IMR-90 (cell line): ENCODE measurements at regions not wholly inside any gene's neighbourhood (a gene's known extent, or its start where the extent isn't known, plus 50 kb on each side); places are given as distances from the start of the nearest gene placed in this dataset.

Source experiments
- ATAC-seq: fragments of 200-7000 bp; cut with Tn5 transposase; 2 replicates; pipeline ENCODE4 v1.9.1; 2020; ENCODE audit warnings: low read depth, mild to moderate bottlenecking, moderate library complexity
- BruUV-seq: library from RNA; stranded (reverse); fragments of 400-500 nt; replicated peaks from 2 replicates; lab custom pipeline; 2021; lab: Mats Ljungman, UMichigan
- CTCF ChIA-PET: fragments of 300-600 bp; formaldehyde crosslinking; extraction: SDS; loops from one replicate; lab custom pipeline; 2021; ENCODE audit warnings: antibody characterized with exemption; lab: Yijun Ruan, JAX
- POLR2A ChIA-PET: fragments of 300-600 bp; sonication (Branson Sonifier 250); formaldehyde crosslinking; loops from one replicate; lab custom pipeline; 2022; ENCODE audit warnings: antibody characterized with exemption; ENCODE audit not compliant: unreplicated experiment; lab: Charles Lee
- DNase-seq: peaks from one replicate; pipeline ENCODE4 v3.0.0; 2013
- H2AFZ ChIP-seq: replicated peaks from 2 replicates; pipeline ENCODE3; 2013; ENCODE audit warnings: low read length, mild to moderate bottlenecking; ENCODE audit not compliant: poor library complexity
- H2AK5ac ChIP-seq: 2 replicates; pipeline ENCODE4 v1.6.1; 2013; ENCODE audit warnings: low read depth, low read length, inconsistent platforms
- H2AK9ac ChIP-seq: replicated peaks from 2 replicates; pipeline ENCODE3; 2013; ENCODE audit warnings: mild to moderate bottlenecking, low read depth, low read length, moderate library complexity; ENCODE audit not compliant: poor library complexity
- H2BK120ac ChIP-seq: 2 replicates; pipeline ENCODE4 v1.6.1; 2013; ENCODE audit warnings: low read depth, low read length, inconsistent platforms
- H2BK15ac ChIP-seq: 3 replicates; pipeline ENCODE4 v1.6.1; 2013; ENCODE audit warnings: low read depth, low read length, inconsistent platforms
- H2BK20ac ChIP-seq: 2 replicates; pipeline ENCODE4 v1.6.1; 2013; ENCODE audit warnings: low read depth, mild to moderate bottlenecking, inconsistent platforms, low read length, moderate library complexity
- H2BK5ac ChIP-seq: 2 replicates; pipeline ENCODE4 v1.6.1; 2013; ENCODE audit warnings: mild to moderate bottlenecking, low read depth, low read length, inconsistent platforms; ENCODE audit not compliant: poor library complexity, severe bottlenecking
- H3K14ac ChIP-seq: replicated peaks from 2 replicates; pipeline ENCODE4 v1.6.1; 2013; ENCODE audit warnings: low read depth, low read length, inconsistent platforms
- H3K18ac ChIP-seq: 2 replicates; pipeline ENCODE4 v1.6.1; 2013; ENCODE audit warnings: low read depth, low read length, control low read depth
- H3K23ac ChIP-seq: 2 replicates; pipeline ENCODE4 v1.6.1; 2013; ENCODE audit warnings: low read depth, low read length, inconsistent platforms
- H3K27ac ChIP-seq: 2 replicates; pipeline ENCODE4 v1.5.1; 2013; ENCODE audit warnings: mild to moderate bottlenecking, control low read depth, low read length; ENCODE audit not compliant: insufficient read depth
- H3K27me3 ChIP-seq: 2 replicates; pipeline ENCODE4 v1.6.1; 2013; ENCODE audit warnings: low read length; ENCODE audit not compliant: control insufficient read depth, insufficient read depth
- H3K36me3 ChIP-seq: 2 replicates; pipeline ENCODE4 v1.6.1; 2013; ENCODE audit warnings: low read length, mixed read lengths; ENCODE audit not compliant: control insufficient read depth, insufficient read depth
- H3K4ac ChIP-seq: 2 replicates; pipeline ENCODE4 v1.6.1; 2013; ENCODE audit warnings: low read depth, low read length, inconsistent platforms
- H3K4me1 ChIP-seq: 2 replicates; pipeline ENCODE4 v1.6.1; 2013; ENCODE audit warnings: low read length, mixed read lengths; ENCODE audit not compliant: control insufficient read depth, insufficient read depth
- H3K4me2 ChIP-seq: 2 replicates; pipeline ENCODE4 v1.6.1; 2013; ENCODE audit warnings: low read depth, mild to moderate bottlenecking, control low read depth, low read length, moderate library complexity
- H3K4me3 ChIP-seq: 2 replicates; pipeline ENCODE4 v1.5.1; 2013; ENCODE audit warnings: low read depth, mild to moderate bottlenecking, control low read depth, low read length, moderate library complexity; ENCODE audit not compliant: insufficient read depth
- H3K56ac ChIP-seq: 2 replicates; pipeline ENCODE4 v1.6.1; 2013; ENCODE audit warnings: low read length, inconsistent platforms; ENCODE audit not compliant: insufficient read depth; ENCODE audit errors: extremely low read depth
- H3K79me1 ChIP-seq, 2 experiments: 2 replicates each; pipeline ENCODE4 v1.6.1; 2013; ENCODE audit warnings: low read length in 2 of 2, inconsistent platforms in 1 of 2, low read depth in 1 of 2
- H3K9ac ChIP-seq: 2 replicates; pipeline ENCODE4 v1.6.1; 2013; ENCODE audit warnings: low read depth, low read length, control low read depth
- H3K9me1 ChIP-seq: 2 replicates; pipeline ENCODE4 v1.6.1; 2013; ENCODE audit warnings: low read length, inconsistent platforms; ENCODE audit not compliant: insufficient read depth
- H3K9me3 ChIP-seq: 2 replicates; pipeline ENCODE4 v1.6.1; 2013; ENCODE audit warnings: low read length; ENCODE audit not compliant: control insufficient read depth, insufficient read depth
- H4K20me1 ChIP-seq: 2 replicates; pipeline ENCODE4 v1.6.1; 2013; ENCODE audit warnings: low read length, inconsistent platforms; ENCODE audit not compliant: insufficient read depth
- H4K5ac ChIP-seq: 2 replicates; pipeline ENCODE4 v1.6.1; 2013; ENCODE audit warnings: mild to moderate bottlenecking, low read depth, low read length, control low read depth
- H4K8ac ChIP-seq, 2 experiments: 2 replicates each; pipeline ENCODE4 v1.6.1; 2013; ENCODE audit warnings: low read depth in 2 of 2, low read length in 2 of 2, control low read depth in 1 of 2, inconsistent platforms in 1 of 2
- H4K91ac ChIP-seq: 2 replicates; pipeline ENCODE4 v1.6.1; 2013; ENCODE audit warnings: low read depth, low read length, inconsistent platforms; ENCODE audit not compliant: insufficient read depth
- FOS ChIP-seq: fragments of 150-350 bp; IDR thresholded peaks from 2 replicates; pipeline ENCODE4 v1.6.1; 2016; ENCODE audit warnings: low read depth, low read length
- RCOR1 ChIP-seq: IDR thresholded peaks from 2 replicates; pipeline ENCODE4 v1.6.1; 2012; ENCODE audit warnings: mild to moderate bottlenecking, low read length, improper control_type of control experiment; ENCODE audit not compliant: insufficient replicate concordance
- WGBS, 2 experiments: methylation state at CpG; one replicate each; pipeline versions ENCODE4 v1.1.5 to v1.1.7; 2013; ENCODE audit warnings: missing lambda C conversion rate in 2 of 2; ENCODE audit not compliant: insufficient read length in 1 of 2; ENCODE audit errors: extremely low coverage in 2 of 2; 5-methylcytosine and 5-hydroxymethylcytosine counted together
- dilution Hi-C: fragments of 300-500 bp; cut with HindIII; formaldehyde crosslinking; loops from one replicate; pipeline ENCODE4 v1.14.3; 2018; ENCODE audit warnings: low sequenced_read_pairs; ENCODE audit not compliant: unreplicated experiment
- in situ Hi-C: fragments of 300-500 bp; cut with MboI; formaldehyde crosslinking; loops from 3 replicates; pipeline ENCODE4 v1.14.3; 2019; ENCODE audit warnings: low sequenced_read_pairs, inconsistent platforms, mixed read lengths
- intact Hi-C: fragments of 100-400 bp; cut with micrococcal nuclease; formaldehyde crosslinking; loops from 2 replicates; pipeline ENCODE4 v1.10.0; 2022

GRCh38 chr18:26631135-26631534 lies 82.8 kb upstream of the KCTD1 start:
- Histone ChIP-seq H3K4me3 (no peak overlapping the region), H4K8ac (no peak overlapping the region), H2AK9ac (no peak overlapping the region), H3K18ac (no peak overlapping the region), H3K9me3 (no peaks in the 10 kb centered on the region), H3K27ac (no peak overlapping the region), H4K91ac (no peak overlapping the region), H3K9me1 (no peaks in the 10 kb centered on the region), H3K56ac (no peak overlapping the region), H2AFZ (no peak overlapping the region), H3K27me3 (no peaks in the 10 kb centered on the region), H3K36me3 (no peaks in the 10 kb centered on the region), H4K5ac (no peak overlapping the region), H3K9ac (no peak overlapping the region), H3K4ac (no peak overlapping the region), H2BK20ac (no peak overlapping the region), H2BK15ac (no peak overlapping the region), H3K14ac (no peak overlapping the region), H3K4me2 (no peak overlapping the region), H4K20me1 (no peaks in the 10 kb centered on the region), H3K79me1 (no peaks in the 10 kb centered on the region), H3K4me1 (no peaks in the 10 kb centered on the region), H2BK120ac (no peak overlapping the region), H3K23ac (no peak overlapping the region), H2AK5ac (no peak overlapping the region), H2BK5ac (no peak overlapping the region)
- POLR2A ChIA-PET: no interaction called here
- dilution Hi-C loops: no loop called here
- WGBS, 2 experiments: no CpG with 5 or more reads among the region's 1 CpG
- ATAC-seq (no peak), DNase-seq (no peak)
- CTCF ChIA-PET: no interaction called here
- in situ Hi-C loops: no loop called here
- TF ChIP-seq FOS (no peak), RCOR1 (no peak)
- no TSS peak for BruUV-seq
- intact Hi-C loops: no loop called here
